HL-60 (cell line): ENCODE measurements at regions not wholly inside any gene's neighbourhood (a gene's known extent, or its start where the extent isn't known, plus 50 kb on each side); places are given as distances from the start of the nearest gene placed in this dataset.

Source experiments
- CTCF ChIP-seq: IDR thresholded peaks from one replicate; pipeline ENCODE4 v1.5.1; 2011; ENCODE audit warnings: low read length, control low read depth, inconsistent platforms; ENCODE audit not compliant: insufficient read depth
- GABPA ChIP-seq: IDR thresholded peaks from 2 replicates; pipeline ENCODE4 v1.6.1; 2012; ENCODE audit warnings: low read depth
- POLR2AphosphoS5 ChIP-seq: IDR thresholded peaks from 2 replicates; pipeline ENCODE4 v1.6.1; 2012; ENCODE audit warnings: low read depth

GRCh38 chr1:192045131-192045530, 113.1 kb upstream of the RGS18 start:
- no peak for TF ChIP-seq CTCF
- TF ChIP-seq POLR2AphosphoS5: no peak
- no peak for TF ChIP-seq GABPA
